ELR (cell line): ENCODE measurements at regions not wholly inside any gene's neighbourhood (a gene's known extent, or its start where the extent isn't known, plus 50 kb on each side); places are given as distances from the start of the nearest gene placed in this dataset.

Source experiments
- DNase-seq: peaks from one replicate; pipeline ENCODE4 v3.0.0-alpha.2; 2015; ENCODE audit warnings: low read depth

GRCh38 chr14:39863441-39863840, 431.2 kb upstream of the FBXO33 start:
- DNase-seq, result no peak

- no peak for DNase-seq
These were observed 429.5 kb upstream of the FBXO33 start for GRCh38 chr14:39861696-39862095.

- no peak for DNase-seq
These were observed 429.0 kb upstream of the FBXO33 start for GRCh38 chr14:39861229-39861600.

- DNase-seq, result no peak
These were observed 428.5 kb upstream of the FBXO33 start for GRCh38 chr14:39860596-39861228.

GRCh38 chr14:39859314-39859713, 427.1 kb upstream of the FBXO33 start:
- no peak for DNase-seq

- no peak for DNase-seq
These were observed 425.3 kb upstream of the FBXO33 start for GRCh38 chr14:39857376-39858055.

GRCh38 chr14:39853441-39853840, 421.2 kb upstream of the FBXO33 start:
- no peak for DNase-seq

GRCh38 chr14:39851202-39851601, 419.0 kb upstream of the FBXO33 start:
- DNase-seq, result no peak

- DNase-seq, result no peak
These were observed 415.6 kb upstream of the FBXO33 start for GRCh38 chr14:39847852-39848251.

GRCh38 chr14:39847194-39847593, 415.0 kb upstream of the FBXO33 start:
- DNase-seq, result no peak

- no peak for DNase-seq
These were observed 411.6 kb upstream of the FBXO33 start for GRCh38 chr14:39843881-39844280.

- DNase-seq, result no peak
These were observed 408.9 kb upstream of the FBXO33 start for GRCh38 chr14:39841088-39841487.

GRCh38 chr14:39827901-39828655, 395.8 kb upstream of the FBXO33 start:
- no peak for DNase-seq

GRCh38 chr14:39812532-39813320, 380.5 kb upstream of the FBXO33 start:
- no peak for DNase-seq

GRCh38 chr14:39807271-39807670, 375.0 kb upstream of the FBXO33 start:
- DNase-seq, result no peak

GRCh38 chr14:39784461-39784860, 352.2 kb upstream of the FBXO33 start:
- DNase-seq, result no peak

GRCh38 chr14:39781466-39781865, 349.2 kb upstream of the FBXO33 start:
- DNase-seq, result no peak

- DNase-seq, result no peak
These were observed 341.3 kb upstream of the FBXO33 start for GRCh38 chr14:39773387-39774126.

GRCh38 chr14:39772627-39773026, 340.4 kb upstream of the FBXO33 start:
- DNase-seq, result no peak

GRCh38 chr14:39768589-39768988, 336.4 kb upstream of the FBXO33 start:
- DNase-seq, result no peak

GRCh38 chr14:39766397-39767000, 334.3 kb upstream of the FBXO33 start:
- DNase-seq, result no peak
